Karpas-422 (cell line): ENCODE measurements at regions not wholly inside any gene's neighbourhood (a gene's known extent, or its start where the extent isn't known, plus 50 kb on each side); places are given as distances from the start of the nearest gene placed in this dataset.
A peak's percentile ranks its signal among the peaks of the same experiment; 100 is the strongest.

Experiments used
- DNase-seq: peaks from one replicate; pipeline ENCODE4 v3.0.0-alpha.2; 2015
- H2AFZ ChIP-seq: fragments of 200-600 bp; sonication (generic); 2 replicates; pipeline ENCODE4 v1.6.1; 2014; ENCODE audit warnings: antibody characterized with exemption, low read length, mixed read lengths
- H3K27ac ChIP-seq: fragments of 200-600 bp; sonication (generic); 2 replicates; pipeline ENCODE4 v1.5.1; 2014; ENCODE audit warnings: mild to moderate bottlenecking, low read length, moderate library complexity
- H3K27me3 ChIP-seq: fragments of 200-600 bp; sonication (generic); 2 replicates; pipeline ENCODE4 v1.6.1; 2014; ENCODE audit warnings: low read length, mixed read lengths
- H3K36me3 ChIP-seq: fragments of 200-600 bp; sonication (generic); 2 replicates; pipeline ENCODE4 v1.6.1; 2014; ENCODE audit warnings: low read length, mixed read lengths; ENCODE audit not compliant: insufficient read depth
- H3K4me1 ChIP-seq: fragments of 200-600 bp; sonication (generic); 2 replicates; pipeline ENCODE4 v1.6.1; 2014; ENCODE audit warnings: mild to moderate bottlenecking, low read length, mixed read lengths
- H3K4me2 ChIP-seq: fragments of 200-600 bp; sonication (generic); 2 replicates; pipeline ENCODE4 v1.6.1; 2014; ENCODE audit warnings: low read length, low read depth, mild to moderate bottlenecking; ENCODE audit not compliant: poor library complexity, severe bottlenecking
- H3K4me3 ChIP-seq: fragments of 200-600 bp; sonication (generic); 2 replicates; pipeline ENCODE4 v1.5.1; 2014; ENCODE audit warnings: mild to moderate bottlenecking, antibody characterized with exemption, low read length, mixed read lengths
- H3K79me2 ChIP-seq: fragments of 200-600 bp; sonication (generic); 2 replicates; pipeline ENCODE4 v1.6.1; 2014; ENCODE audit warnings: mild to moderate bottlenecking, low read length, mixed read lengths
- H3K9ac ChIP-seq: fragments of 200-600 bp; sonication (generic); 2 replicates; pipeline ENCODE4 v1.6.0; 2014; ENCODE audit warnings: low read length
- H3K9me2 ChIP-seq: fragments of 200-600 bp; sonication (generic), shearing (Covaris generic); replicated peaks from 2 replicates; pipeline ENCODE4 v1.6.0; 2014; ENCODE audit warnings: mild to moderate bottlenecking, low read length, moderate library complexity; ENCODE audit not compliant: insufficient read depth
- H3K9me3 ChIP-seq: fragments of 300-700, 200-600 bp; sonication (generic); 2 replicates; pipeline ENCODE4 v1.6.1; 2014; ENCODE audit warnings: low read length, mixed read lengths
- H4K20me1 ChIP-seq: fragments of 200-600 bp; sonication (generic); 2 replicates; pipeline ENCODE4 v1.6.1; 2014; ENCODE audit warnings: mild to moderate bottlenecking, antibody characterized with exemption, low read length, low read depth; ENCODE audit not compliant: insufficient read depth

DNA sequence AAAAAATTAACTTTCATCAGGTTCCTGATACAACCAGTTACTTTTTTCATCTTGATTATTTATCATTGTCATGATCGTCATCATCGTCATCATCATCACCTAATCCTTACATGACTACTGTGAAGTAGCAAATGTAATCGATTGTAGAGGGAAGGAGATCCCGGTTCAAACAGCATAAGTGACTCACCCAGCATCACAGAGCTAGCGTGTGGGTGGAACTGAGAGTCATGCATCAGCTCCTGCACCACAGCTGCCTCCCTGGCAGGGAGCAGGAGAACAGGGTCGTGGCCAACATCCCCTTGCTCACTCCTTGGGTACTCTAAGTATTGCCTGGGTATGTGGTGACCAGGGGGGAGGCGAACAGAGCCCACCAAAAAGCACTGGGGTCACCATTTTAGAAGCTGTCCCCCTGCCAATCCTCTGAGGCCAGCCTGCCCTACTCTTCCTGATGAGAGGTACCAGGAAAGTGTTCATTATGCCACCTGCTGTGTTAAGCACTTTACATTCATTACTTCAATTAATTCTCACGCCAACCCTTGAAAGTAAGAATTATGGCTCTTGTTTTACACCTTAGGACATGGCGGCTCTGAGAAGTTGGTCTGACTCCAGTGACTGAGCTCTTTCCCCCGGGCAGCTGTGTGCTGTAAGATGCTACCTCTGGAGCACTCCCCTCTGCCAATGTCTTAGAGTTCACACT is 425.2 kb downstream of the CD83 start:
- Histone ChIP-seq H3K4me1 (peaks cover 72% of the 10 kb centered on the region), H3K4me2 (peak overlapping the region; percentile 11), H2AFZ (no peak overlapping the region), H3K4me3 (no peak overlapping the region), H3K9me3 (no peaks in the 10 kb centered on the region; the same call in 1 of the 2 replicates), H4K20me1 (no peaks in the 10 kb centered on the region), H3K27me3 (no peaks in the 10 kb centered on the region), H3K27ac (peak overlapping the region; percentile 83; the same call in 1 of the 2 replicates), H3K9ac (no peak overlapping the region; the same call in 1 of the 2 replicates), H3K36me3 (no peaks in the 10 kb centered on the region), H3K79me2 (no peaks in the 10 kb centered on the region), H3K9me2 (no peaks in the 10 kb centered on the region)
- DNase-seq = no peak

DNA sequence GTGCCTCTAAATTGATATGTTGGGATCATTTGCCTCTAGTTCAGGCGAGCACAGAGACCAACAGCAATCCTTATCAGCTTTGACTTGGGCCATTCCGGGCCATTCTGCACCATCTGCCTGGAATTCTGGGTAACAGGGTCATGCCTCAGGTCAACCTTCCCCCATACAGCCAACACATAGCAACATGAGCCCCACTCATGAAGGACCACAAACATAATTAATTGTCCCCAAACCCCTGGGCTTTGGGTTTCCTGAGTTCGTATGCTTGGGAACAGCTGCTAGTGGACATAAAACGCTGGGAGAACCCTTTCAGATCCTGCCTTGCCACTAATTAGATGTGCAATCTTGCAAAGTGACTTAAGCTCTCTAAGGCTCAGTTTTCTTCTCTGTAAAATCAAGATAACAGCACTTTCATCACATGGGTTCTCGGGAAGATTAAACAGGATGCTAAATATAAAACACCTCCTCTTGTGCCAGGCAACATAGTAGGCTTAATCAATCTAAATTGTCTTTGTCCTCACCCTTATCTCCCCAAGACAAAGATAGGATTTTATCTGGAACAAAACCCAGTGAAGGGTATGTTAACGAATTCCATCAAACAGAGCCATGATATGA is 426.5 kb downstream of the CD83 start:
- Histone ChIP-seq H3K9me3 (no peaks in the 10 kb centered on the region), H3K4me2 (peak overlapping the region; percentile 47), H3K27ac (peak overlapping the region; percentile 83), H3K9me2 (no peaks in the 10 kb centered on the region), H3K4me1 (peaks cover 83% of the 10 kb centered on the region), H3K4me3 (peak overlapping the region; percentile 21; the same call in 1 of the 2 replicates), H3K36me3 (no peaks in the 10 kb centered on the region), H3K79me2 (no peaks in the 10 kb centered on the region), H2AFZ (no peak overlapping the region), H3K27me3 (no peaks in the 10 kb centered on the region), H3K9ac (no peak overlapping the region), H4K20me1 (no peaks in the 10 kb centered on the region)
- DNase-seq = no peak

DNA sequence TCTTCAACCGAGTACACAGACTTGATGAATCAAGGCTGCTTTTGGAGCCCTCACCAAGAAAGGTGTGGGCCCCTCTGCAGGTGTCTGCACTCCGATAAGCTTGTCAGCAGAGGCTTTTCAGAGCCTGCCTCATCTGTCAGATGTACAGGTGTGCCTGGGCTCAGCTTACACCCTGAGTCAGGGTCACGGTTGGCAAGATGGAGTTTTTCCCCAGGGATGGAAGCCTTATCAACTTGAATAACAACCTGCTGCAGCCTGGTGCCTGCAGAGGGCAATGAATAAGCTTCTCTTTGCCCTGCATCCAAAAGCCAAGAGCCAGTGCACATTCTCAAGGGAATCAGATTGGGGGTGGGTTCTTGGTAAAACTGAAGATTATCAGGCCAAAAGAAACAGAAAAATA is 427.1 kb downstream of the CD83 start:
- Histone ChIP-seq H3K9me2 (no peaks in the 10 kb centered on the region), H3K79me2 (no peaks in the 10 kb centered on the region), H3K36me3 (no peaks in the 10 kb centered on the region), H3K27ac (peak overlapping the region; percentile 83), H3K9me3 (no peaks in the 10 kb centered on the region), H4K20me1 (no peaks in the 10 kb centered on the region), H2AFZ (no peak overlapping the region), H3K9ac (no peak overlapping the region), H3K4me1 (peaks cover 88% of the 10 kb centered on the region), H3K4me2 (peak overlapping the region; percentile 47), H3K27me3 (no peaks in the 10 kb centered on the region), H3K4me3 (peak overlapping the region; percentile 21; the same call in 1 of the 2 replicates)
- DNase-seq = peak; percentile 74

DNA sequence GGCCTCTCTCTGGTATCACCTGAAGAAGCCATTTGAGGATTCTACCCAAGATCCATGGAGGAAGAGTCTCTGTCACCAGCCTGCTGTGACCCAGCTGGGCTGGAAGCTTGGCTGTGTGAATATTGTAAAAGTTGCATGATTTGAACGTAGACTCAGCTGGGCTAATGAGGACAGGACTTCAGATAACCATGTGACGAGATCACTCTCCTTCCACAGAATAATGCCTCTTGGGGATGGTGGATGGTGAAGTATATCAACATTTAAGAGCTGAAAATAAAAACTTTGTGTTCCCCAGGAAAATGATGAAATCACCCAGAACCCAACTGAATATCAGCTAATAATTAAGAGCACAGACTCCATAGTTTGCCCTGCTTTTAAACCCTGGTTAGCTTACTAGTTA is 427.9 kb downstream of the CD83 start:
- H3K79me2 ChIP-seq = no peaks in the 10 kb centered on the region

DNA sequence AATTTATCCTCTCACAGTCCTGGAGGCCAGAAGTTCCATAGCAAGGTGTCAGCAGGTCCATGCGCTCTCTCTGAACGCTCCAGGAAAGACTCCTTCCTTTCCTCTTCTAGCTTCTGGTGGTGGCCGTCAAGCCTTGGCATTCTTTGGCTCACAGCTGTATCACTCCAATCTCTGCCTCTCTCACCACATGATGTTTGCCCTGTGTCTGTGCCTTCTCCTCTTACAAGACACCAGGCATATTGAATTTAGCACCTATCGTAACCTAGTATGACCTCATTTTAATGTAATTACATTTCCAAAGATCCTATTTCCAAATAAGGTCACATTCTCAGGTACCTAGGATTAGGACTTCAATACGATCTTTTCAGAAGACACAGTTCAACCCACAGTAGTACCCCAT is 428.5 kb downstream of the CD83 start:
- Histone ChIP-seq H3K79me2 (no peaks in the 10 kb centered on the region), H3K9me2 (no peaks in the 10 kb centered on the region), H3K27ac (peak overlapping the region; percentile 83; the same call in 1 of the 2 replicates), H3K4me2 (no peak overlapping the region), H3K4me3 (no peak overlapping the region), H2AFZ (no peak overlapping the region), H3K9me3 (no peaks in the 10 kb centered on the region), H4K20me1 (no peaks in the 10 kb centered on the region), H3K9ac (no peak overlapping the region), H3K4me1 (peaks cover 97% of the 10 kb centered on the region), H3K27me3 (no peaks in the 10 kb centered on the region), H3K36me3 (no peaks in the 10 kb centered on the region)
- DNase-seq = no peak

More for the DNA sequence above, 427.9 kb downstream of the CD83 start:
- Histone ChIP-seq H3K27ac (peak overlapping the region; percentile 83), H2AFZ (no peak overlapping the region), H3K9ac (peak overlapping the region; percentile 3; the same call in 1 of the 2 replicates), H3K4me1 (peaks cover 97% of the 10 kb centered on the region), H4K20me1 (no peaks in the 10 kb centered on the region), H3K4me2 (peak overlapping the region; percentile 47), H3K36me3 (no peaks in the 10 kb centered on the region), H3K9me3 (no peaks in the 10 kb centered on the region), H3K4me3 (0 out of 2 replicates have a peak overlapping the region, but pooled peaks have one; percentile 21), H3K27me3 (no peaks in the 10 kb centered on the region), H3K9me2 (no peaks in the 10 kb centered on the region)
- no peak for DNase-seq

DNA sequence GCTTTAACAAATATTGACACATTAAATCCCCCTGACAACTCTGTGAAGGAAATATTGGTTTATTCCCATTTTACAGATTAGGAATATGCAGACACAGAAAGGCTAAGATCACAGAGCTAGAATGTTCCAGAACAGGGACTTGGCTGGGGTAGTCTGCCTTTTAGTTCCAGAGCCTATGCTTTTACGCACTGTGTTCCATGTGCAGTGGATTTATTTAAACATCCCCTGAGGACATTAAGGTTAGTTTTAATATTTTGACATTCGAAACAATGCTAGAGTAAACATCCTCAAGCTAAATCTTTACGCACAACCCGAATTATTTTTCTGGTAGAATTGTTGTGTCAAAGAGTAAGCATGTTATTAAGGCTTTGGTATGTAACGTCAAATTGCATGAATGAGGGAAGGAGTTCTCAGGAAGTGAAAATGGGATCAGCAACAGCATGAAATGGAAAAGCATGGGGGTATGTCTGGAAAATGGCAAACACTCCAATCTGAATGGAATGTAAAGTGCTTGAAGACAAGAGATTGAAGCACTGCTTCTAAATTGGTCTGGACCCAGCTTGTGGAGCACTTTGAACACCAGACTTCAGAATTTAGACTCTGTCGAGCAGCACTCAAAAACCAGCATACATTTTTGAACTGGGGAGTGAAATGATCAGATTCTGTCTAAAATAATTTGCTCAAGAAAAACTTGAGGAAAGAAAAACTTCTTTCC is 429.9 kb downstream of the CD83 start:
- Histone ChIP-seq H3K9me3 (no peaks in the 10 kb centered on the region), H3K9ac (no peak overlapping the region), H3K4me1 (peaks cover 91% of the 10 kb centered on the region), H3K27me3 (no peaks in the 10 kb centered on the region), H3K36me3 (no peaks in the 10 kb centered on the region), H4K20me1 (no peaks in the 10 kb centered on the region), H3K27ac (no peak overlapping the region), H3K4me3 (no peak overlapping the region), H3K9me2 (no peaks in the 10 kb centered on the region), H3K79me2 (no peaks in the 10 kb centered on the region), H2AFZ (no peak overlapping the region), H3K4me2 (no peak overlapping the region)
- DNase-seq = no peak

DNA sequence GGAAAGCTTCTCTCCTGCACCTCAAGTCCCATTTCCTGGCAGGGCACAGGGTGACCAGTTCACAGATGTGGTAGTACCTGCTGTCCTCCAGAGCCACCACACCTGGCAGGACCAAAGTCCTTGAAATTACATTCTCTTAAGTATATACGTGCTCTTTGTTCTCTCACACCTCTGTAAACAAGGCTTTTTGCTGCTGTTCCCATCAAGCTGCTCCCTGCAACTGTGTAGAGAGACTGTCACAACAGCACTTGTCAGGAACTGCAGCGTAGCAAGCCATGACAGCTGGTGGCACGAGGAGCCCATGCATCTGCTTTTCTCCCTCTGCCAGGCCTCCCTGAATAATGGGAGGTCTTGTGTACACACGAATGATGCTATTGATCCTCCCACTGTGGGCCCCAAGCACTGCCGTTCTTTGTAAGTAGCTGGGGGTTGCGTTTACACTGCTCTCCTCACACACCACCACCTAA is 431.8 kb downstream of the CD83 start:
- H3K9ac ChIP-seq = peak overlapping the region; percentile 48
- H3K4me2 ChIP-seq = peak overlapping the region; percentile 51
- no peaks in the 10 kb centered on the region for H3K79me2 ChIP-seq
- no peak overlapping the region; the same call in 1 of the 2 replicates for H2AFZ ChIP-seq
- peak overlapping the region; percentile 47 for H3K4me3 ChIP-seq
- no peaks in the 10 kb centered on the region for H3K9me2 ChIP-seq
- no peaks in the 10 kb centered on the region for H3K9me3 ChIP-seq
- peak overlapping the region; percentile 87 for H3K27ac ChIP-seq
- no peaks in the 10 kb centered on the region for H4K20me1 ChIP-seq
- DNase-seq = peak; percentile 57
- H3K4me1 ChIP-seq = peaks cover 76% of the 10 kb centered on the region
- no peaks in the 10 kb centered on the region for H3K27me3 ChIP-seq
- H3K36me3 ChIP-seq = no peaks in the 10 kb centered on the region

DNA sequence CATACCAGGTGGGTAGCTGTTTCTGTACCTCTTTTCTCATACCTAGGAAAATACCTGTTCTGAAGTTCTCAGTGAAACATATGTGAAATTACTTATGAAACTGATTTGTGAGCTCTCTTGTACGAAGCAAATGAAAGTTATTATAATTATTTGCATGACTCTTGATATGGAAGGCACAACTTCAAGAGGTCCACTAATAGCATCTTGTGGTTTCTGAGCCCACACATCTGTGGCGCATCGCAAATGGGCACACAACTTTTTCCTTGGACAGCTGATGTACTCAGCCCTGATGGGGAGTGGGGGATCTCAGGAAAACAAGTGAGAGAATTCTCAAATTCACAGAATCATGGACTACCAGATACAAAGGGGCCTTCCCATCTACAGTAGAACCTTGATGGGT is 432.3 kb downstream of the CD83 start:
- DNase-seq = peak; percentile 50
- Histone ChIP-seq H3K9me3 (no peaks in the 10 kb centered on the region), H3K36me3 (no peaks in the 10 kb centered on the region), H3K4me3 (peak overlapping the region; percentile 47), H3K4me2 (peak overlapping the region; percentile 51), H3K9ac (peak overlapping the region; percentile 48; the same call in 1 of the 2 replicates), H3K4me1 (peaks cover 70% of the 10 kb centered on the region), H3K27ac (peak overlapping the region; percentile 87), H3K27me3 (no peaks in the 10 kb centered on the region), H4K20me1 (no peaks in the 10 kb centered on the region), H3K79me2 (no peaks in the 10 kb centered on the region), H3K9me2 (no peaks in the 10 kb centered on the region), H2AFZ (no peak overlapping the region)
